ENCODE measurements at regions not wholly inside any gene's neighbourhood (a gene's known extent, or its start where the extent isn't known, plus 50 kb on each side); places are given as distances from the start of the nearest gene placed in this dataset.

DNA sequence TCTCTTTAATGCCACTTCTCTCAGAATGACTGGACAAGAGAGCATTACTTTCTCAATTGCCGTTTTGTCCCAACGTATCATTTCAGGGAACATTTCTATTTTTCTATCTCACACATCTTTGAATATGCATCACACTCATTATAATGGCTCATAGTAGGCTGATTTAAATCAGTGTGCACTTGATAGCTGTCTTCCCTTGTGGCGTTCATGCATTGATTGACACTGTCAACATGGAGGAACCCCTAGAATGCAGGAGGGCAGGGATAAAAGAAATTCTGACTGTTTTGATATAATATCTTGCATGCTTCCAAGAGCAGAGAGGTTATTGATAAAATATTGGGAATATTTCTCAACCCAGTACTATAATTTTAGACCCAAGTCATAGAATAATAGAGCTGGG lies 1528.9 kb upstream of the FLRT2 start:
- TF ChIP-seq TAF1 (IDR thresholded peaks at IDR 0.05; ENCODE audit: low read depth, low read length) (no peak), POLR2A (IDR thresholded peaks at IDR 0.05; ENCODE audit: low read depth, low read length) (no peak), POLR2AphosphoS5 (IDR thresholded peaks at IDR 0.05; ENCODE audit: low read depth, low read length) (no peak), SPI1 (IDR thresholded peaks at IDR 0.05; ENCODE audit: low read depth, low read length) (no peak), PAX5 (IDR thresholded peaks at IDR 0.05; ENCODE audit: insufficient read depth, low read length, severe bottlenecking) (no peak)

Data from GM12891 (cell line).